ENCODE measurements at regions not wholly inside any gene's neighbourhood (a gene's known extent, or its start where the extent isn't known, plus 50 kb on each side); places are given as distances from the start of the nearest gene placed in this dataset.
A peak's percentile ranks its signal among the peaks of the same experiment; 100 is the strongest.

DNA sequence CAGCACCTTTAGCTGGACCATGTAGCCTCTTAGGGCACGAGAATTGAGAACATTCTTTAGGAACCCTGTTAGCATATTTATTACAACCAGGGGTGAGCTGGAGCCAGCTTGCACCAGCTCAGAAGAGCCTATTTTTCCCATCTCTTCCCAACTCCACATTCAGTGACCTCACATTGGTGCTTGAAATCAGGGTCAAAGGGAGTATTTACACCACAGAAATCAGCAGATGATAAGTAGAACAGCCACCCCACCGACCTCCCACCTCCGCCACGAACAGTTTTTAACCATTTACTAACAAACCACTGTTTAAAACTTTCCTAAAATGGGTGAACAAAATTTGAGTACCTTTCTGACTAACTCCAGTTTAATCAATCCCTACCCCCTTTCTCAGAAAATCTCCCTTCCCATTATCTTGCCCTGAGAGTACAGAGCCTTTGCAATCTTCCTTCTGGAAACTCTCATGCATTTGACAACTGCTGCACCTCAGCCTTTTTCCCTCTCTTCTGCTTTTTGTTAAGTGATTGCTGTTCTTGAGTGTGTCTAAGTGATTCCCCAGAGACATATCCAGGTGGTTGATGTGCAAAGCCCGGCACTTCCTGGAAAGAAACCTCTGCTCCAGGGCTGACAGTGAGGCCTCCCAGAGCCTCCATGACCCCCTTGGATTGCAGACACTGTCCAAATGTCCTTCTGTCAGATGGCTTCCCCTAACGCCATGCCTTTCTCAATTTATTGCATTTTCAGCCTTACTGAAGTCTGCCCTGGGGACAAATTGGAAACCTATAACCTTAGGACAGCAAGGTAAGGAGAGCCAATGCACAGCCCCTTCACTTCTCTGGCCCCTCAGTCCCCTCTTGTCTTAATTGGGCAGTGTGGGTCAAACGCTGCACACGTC, 389.5 kb upstream of the TNP1 start:
- Histone ChIP-seq H3K4me3 (no peak overlapping the region), H3K9ac (ENCODE audit: insufficient read length) (no peak overlapping the region), H3K9me3 (ENCODE audit: low read depth, low read length) (no peaks in the 10 kb centered on the region), H3K36me3 (ENCODE audit: insufficient read depth, low read length) (no peaks in the 10 kb centered on the region), H3K27ac (0 out of 2 replicates have a peak overlapping the region, but pooled peaks have one; percentile 46)
- no peak for TF ChIP-seq POLR2AphosphoS5 (IDR thresholded peaks at IDR 0.05; ENCODE audit: borderline replicate concordance, low read depth, low read length)
- no peak for TF ChIP-seq FOXP2 (optimal IDR thresholded peaks at IDR 0.05; ENCODE audit: control extremely low read depth, extremely low read length, insufficient read depth)
- no peak for TF ChIP-seq EZH2 (IDR thresholded peaks at IDR 0.05)
- DNase-seq (ENCODE audit: low read depth, low spot score): no peak

DNA sequence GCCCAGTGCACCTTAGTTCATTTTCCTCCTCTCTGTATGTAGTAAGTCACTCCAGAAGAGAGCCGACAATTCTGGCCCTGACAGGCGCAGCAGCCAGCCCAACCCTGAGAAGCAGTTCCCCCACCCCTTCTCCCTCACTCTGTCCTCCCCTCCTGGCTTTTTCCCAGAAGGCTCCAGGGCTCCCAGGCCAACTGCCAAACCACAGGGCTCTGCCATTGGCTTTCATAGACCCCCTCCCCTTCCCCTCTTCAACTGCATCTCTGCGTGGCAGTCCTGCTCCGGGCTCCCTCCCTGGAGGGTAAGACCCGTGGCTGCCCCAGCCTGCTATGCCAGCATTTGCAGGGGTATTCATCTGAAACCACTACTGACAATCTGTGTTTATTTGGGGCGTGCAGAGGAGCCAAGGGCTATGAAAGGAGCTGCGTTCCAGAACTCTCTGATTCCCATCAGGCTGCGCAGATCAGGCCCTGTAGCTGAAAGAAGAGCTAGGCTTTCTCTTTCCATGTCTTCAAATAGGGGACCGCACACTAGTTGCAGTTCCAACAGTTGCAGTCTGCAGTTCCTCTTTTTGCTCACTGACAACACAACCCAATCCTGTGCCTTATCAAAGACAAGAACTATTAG, 388.6 kb upstream of the TNP1 start:
- no peak overlapping the region for H3K9ac ChIP-seq (ENCODE audit: insufficient read length)
- TF ChIP-seq FOXP2 (optimal IDR thresholded peaks at IDR 0.05; ENCODE audit: control extremely low read depth, extremely low read length, insufficient read depth): peak; percentile 86
- TF ChIP-seq POLR2AphosphoS5 (IDR thresholded peaks at IDR 0.05; ENCODE audit: borderline replicate concordance, low read depth, low read length): no peak
- no peak for TF ChIP-seq EZH2 (IDR thresholded peaks at IDR 0.05)
- no peaks in the 10 kb centered on the region for H3K36me3 ChIP-seq (ENCODE audit: insufficient read depth, low read length)
- peak; percentile 42 for DNase-seq (ENCODE audit: low read depth, low spot score)
- H3K27ac ChIP-seq: peak overlapping the region; percentile 46; the same call in 1 of the 2 replicates
- no peaks in the 10 kb centered on the region for H3K9me3 ChIP-seq (ENCODE audit: low read depth, low read length)
- peak overlapping the region; percentile 51 for H3K4me3 ChIP-seq

DNA sequence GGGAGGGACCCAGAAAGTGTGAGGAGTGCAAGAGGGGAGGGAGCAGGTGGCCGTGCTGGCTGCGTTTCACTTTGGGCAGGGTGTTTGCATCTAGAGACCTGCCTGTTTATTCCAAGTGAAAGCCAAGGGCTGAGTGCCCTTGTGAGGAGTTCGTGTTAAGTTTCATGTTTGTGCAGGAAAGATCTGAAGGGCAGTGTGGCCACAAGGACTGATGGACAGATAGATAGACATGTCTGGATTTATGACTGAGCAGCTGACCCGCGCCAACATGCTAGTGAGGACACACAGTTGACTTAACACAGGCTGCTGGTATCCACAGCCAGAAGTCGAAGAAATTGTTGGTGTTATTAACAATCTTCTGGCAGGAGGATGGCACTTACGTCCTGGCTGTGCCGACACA, 387.6 kb upstream of the TNP1 start:
- Histone ChIP-seq H3K9me3 (ENCODE audit: low read depth, low read length) (no peaks in the 10 kb centered on the region), H3K4me3 (no peak overlapping the region), H3K27ac (no peak overlapping the region), H3K36me3 (ENCODE audit: insufficient read depth, low read length) (no peaks in the 10 kb centered on the region), H3K9ac (ENCODE audit: insufficient read length) (no peak overlapping the region)
- TF ChIP-seq POLR2AphosphoS5 (IDR thresholded peaks at IDR 0.05; ENCODE audit: borderline replicate concordance, low read depth, low read length): no peak
- no peak for TF ChIP-seq EZH2 (IDR thresholded peaks at IDR 0.05)
- TF ChIP-seq FOXP2 (optimal IDR thresholded peaks at IDR 0.05; ENCODE audit: control extremely low read depth, extremely low read length, insufficient read depth): no peak
- no peak for DNase-seq (ENCODE audit: low read depth, low spot score)

DNA sequence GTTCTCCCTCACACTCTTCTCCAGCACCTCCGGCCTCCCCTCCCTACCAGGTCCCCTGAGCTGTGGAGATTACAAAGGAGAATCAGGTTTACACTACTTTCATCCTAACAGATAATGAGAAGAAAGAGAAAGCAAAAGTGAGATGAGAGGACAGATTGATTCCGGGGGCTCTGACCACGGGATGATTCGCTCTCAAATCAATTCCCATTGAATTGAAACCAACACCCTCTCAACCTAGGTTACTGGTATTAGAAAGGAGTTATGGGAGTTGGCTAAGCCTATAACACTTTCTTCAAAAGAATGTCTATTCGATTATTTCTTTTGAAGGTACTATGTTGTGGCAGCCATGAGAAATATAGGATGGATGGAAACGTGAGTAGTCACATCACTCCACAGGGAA, 386.2 kb upstream of the TNP1 start:
- TF ChIP-seq FOXP2 (optimal IDR thresholded peaks at IDR 0.05; ENCODE audit: control extremely low read depth, extremely low read length, insufficient read depth) (no peak), EZH2 (IDR thresholded peaks at IDR 0.05) (no peak), POLR2AphosphoS5 (IDR thresholded peaks at IDR 0.05; ENCODE audit: borderline replicate concordance, low read depth, low read length) (no peak)
- H3K9ac ChIP-seq (ENCODE audit: insufficient read length): no peak overlapping the region
- H3K9me3 ChIP-seq (ENCODE audit: low read depth, low read length): no peaks in the 10 kb centered on the region
- H3K36me3 ChIP-seq (ENCODE audit: insufficient read depth, low read length): no peaks in the 10 kb centered on the region
- no peak overlapping the region for H3K4me3 ChIP-seq
- H3K27ac ChIP-seq: no peak overlapping the region
- no peak for DNase-seq (ENCODE audit: low read depth, low spot score)

DNA sequence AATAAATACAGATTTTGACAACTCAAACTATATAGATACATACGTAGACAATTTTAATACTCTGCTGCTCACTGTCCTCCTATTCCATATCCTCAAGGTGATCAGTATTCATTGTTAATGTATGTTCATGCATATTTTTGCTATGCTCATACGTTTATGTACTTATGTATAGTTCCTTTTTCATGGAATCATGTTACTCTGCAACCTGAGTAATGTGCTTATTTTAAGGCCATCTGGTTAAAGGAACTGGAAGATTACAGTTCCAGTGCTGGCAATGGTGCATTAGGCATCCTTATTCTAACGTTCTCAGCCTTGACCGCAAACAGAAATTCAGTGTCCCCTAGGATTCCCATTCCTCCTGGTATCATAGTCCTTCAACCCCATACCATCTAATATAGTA, 385.0 kb upstream of the TNP1 start:
- TF ChIP-seq FOXP2 (optimal IDR thresholded peaks at IDR 0.05; ENCODE audit: control extremely low read depth, extremely low read length, insufficient read depth): no peak
- no peak for TF ChIP-seq EZH2 (IDR thresholded peaks at IDR 0.05)
- no peak for TF ChIP-seq POLR2AphosphoS5 (IDR thresholded peaks at IDR 0.05; ENCODE audit: borderline replicate concordance, low read depth, low read length)
- no peak for DNase-seq (ENCODE audit: low read depth, low spot score)
- Histone ChIP-seq H3K27ac (no peak overlapping the region), H3K9me3 (ENCODE audit: low read depth, low read length) (no peaks in the 10 kb centered on the region), H3K9ac (ENCODE audit: insufficient read length) (no peak overlapping the region), H3K36me3 (ENCODE audit: insufficient read depth, low read length) (no peaks in the 10 kb centered on the region), H3K4me3 (no peak overlapping the region)

DNA sequence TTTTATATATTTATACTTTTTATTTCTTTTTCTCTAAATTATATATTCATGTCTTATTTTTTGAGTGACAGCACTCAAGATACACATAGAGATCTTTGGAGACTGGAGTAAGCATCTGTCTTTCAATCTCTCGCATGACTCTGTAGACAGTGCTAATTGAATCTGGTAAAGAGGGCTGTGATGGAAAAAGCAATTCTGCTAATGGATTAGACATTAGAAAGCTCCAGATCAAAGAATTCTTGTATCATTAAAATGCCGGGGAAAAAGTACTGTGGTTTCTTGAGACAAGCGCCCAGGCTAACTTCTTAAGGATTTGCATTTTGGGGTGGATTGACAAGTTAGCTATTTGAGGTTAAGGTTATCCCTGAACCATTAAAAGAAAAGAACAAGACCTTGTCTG, 383.1 kb upstream of the TNP1 start:
- Histone ChIP-seq H3K9ac (ENCODE audit: insufficient read length) (no peak overlapping the region), H3K4me3 (no peak overlapping the region), H3K9me3 (ENCODE audit: low read depth, low read length) (no peaks in the 10 kb centered on the region), H3K36me3 (ENCODE audit: insufficient read depth, low read length) (no peaks in the 10 kb centered on the region), H3K27ac (no peak overlapping the region)
- TF ChIP-seq POLR2AphosphoS5 (IDR thresholded peaks at IDR 0.05; ENCODE audit: borderline replicate concordance, low read depth, low read length) (no peak), EZH2 (IDR thresholded peaks at IDR 0.05) (no peak), FOXP2 (optimal IDR thresholded peaks at IDR 0.05; ENCODE audit: control extremely low read depth, extremely low read length, insufficient read depth) (no peak)
- DNase-seq (ENCODE audit: low read depth, low spot score): no peak

DNA sequence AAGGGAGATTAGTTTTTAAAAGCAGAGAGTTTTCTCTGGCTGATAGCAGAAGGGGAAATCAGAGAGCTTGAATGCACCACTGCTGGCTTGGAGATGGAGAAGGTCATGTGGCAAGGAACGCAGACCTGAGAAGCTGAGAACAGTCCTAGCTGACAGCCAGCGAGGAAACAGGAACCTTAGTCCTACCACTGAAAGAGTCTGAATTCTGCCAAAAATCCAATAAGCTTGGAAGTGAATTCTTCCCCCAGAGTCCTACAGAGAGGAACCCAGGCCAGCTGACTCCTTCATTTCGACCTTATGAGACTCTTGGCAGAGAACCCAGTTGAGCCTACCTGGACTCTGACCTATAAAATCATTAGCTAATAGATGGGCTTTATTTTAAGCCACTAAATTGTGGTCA, 371.9 kb upstream of the TNP1 start:
- H3K4me3 ChIP-seq: no peak overlapping the region
- no peak for DNase-seq (ENCODE audit: low read depth, low spot score)
- no peak overlapping the region for H3K9ac ChIP-seq (ENCODE audit: insufficient read length)
- H3K9me3 ChIP-seq (ENCODE audit: low read depth, low read length): no peaks in the 10 kb centered on the region
- no peak overlapping the region for H3K27ac ChIP-seq
- TF ChIP-seq POLR2AphosphoS5 (IDR thresholded peaks at IDR 0.05; ENCODE audit: borderline replicate concordance, low read depth, low read length): no peak
- TF ChIP-seq EZH2 (IDR thresholded peaks at IDR 0.05): no peak
- TF ChIP-seq FOXP2 (optimal IDR thresholded peaks at IDR 0.05; ENCODE audit: control extremely low read depth, extremely low read length, insufficient read depth): no peak
- no peaks in the 10 kb centered on the region for H3K36me3 ChIP-seq (ENCODE audit: insufficient read depth, low read length)

DNA sequence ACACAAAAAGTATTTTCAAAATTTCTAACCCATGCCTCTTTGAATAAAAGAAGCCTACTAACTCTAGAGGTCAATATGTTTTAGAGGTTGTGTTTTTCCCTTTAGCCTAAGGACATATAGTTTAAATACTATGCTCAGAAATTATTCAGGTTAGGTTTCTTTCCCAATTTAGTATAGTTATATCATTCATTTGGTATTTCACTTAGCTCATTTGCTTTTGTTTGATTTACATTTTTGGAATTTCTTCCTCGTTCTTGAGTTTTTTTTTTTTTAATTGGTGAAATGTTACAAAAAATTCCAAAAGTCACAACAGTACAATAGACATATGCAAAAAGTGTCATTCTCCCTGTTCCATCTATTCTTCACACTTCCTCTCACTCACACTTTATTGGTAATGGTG, 371.3 kb upstream of the TNP1 start:
- no peak for DNase-seq (ENCODE audit: low read depth, low spot score)

More for the DNA sequence above, 371.3 kb upstream of the TNP1 start:
- no peak overlapping the region for H3K9ac ChIP-seq (ENCODE audit: insufficient read length)
- TF ChIP-seq FOXP2 (optimal IDR thresholded peaks at IDR 0.05; ENCODE audit: control extremely low read depth, extremely low read length, insufficient read depth): no peak
- no peak for TF ChIP-seq POLR2AphosphoS5 (IDR thresholded peaks at IDR 0.05; ENCODE audit: borderline replicate concordance, low read depth, low read length)
- TF ChIP-seq EZH2 (IDR thresholded peaks at IDR 0.05): no peak
- H3K9me3 ChIP-seq (ENCODE audit: low read depth, low read length): no peaks in the 10 kb centered on the region
- no peak overlapping the region for H3K4me3 ChIP-seq
- no peak overlapping the region for H3K27ac ChIP-seq
- H3K36me3 ChIP-seq (ENCODE audit: insufficient read depth, low read length): no peaks in the 10 kb centered on the region

Measured in SK-N-MC (cell line).